Brain pericyte (primary cell): ENCODE measurements at regions not wholly inside any gene's neighbourhood (a gene's known extent, or its start where the extent isn't known, plus 50 kb on each side); places are given as distances from the start of the nearest gene placed in this dataset.

ENCODE experiments used
- DNase-seq: peaks from one replicate; pipeline ENCODE4 v3.0.0-alpha.2; 2012; ENCODE audit warnings: low read depth, low spot score

- DNase-seq: no peak
Observed at GRCh38 chr7:7117935-7118586, 64.3 kb upstream of the C1GALT1 start.

GRCh38 chr7:7118822-7119221 lies 63.5 kb upstream of the C1GALT1 start:
- no peak for DNase-seq

- DNase-seq: no peak
Observed at GRCh38 chr7:7119729-7120128, 62.6 kb upstream of the C1GALT1 start.

DNA sequence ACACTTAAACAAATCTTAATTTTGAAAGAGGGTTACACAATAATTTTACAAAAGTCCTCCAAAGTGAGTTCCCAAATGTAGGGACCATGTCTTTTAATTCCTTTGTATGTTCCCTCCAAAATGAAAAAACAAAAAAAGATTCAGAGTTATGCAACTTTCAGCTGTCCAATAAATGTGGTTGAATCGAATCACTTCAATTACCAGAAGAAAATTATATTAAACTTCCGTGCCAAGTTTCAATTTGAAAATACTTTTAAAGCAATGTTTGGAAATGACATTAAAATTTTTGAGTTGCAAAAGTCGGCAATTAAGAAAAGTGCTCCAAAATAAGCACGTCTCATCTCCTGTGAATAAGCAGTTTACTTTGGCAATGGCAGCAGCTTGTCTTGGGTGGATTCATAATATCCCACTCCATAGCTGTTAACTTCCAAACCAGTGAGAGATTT lies 60.3 kb upstream of the C1GALT1 start:
- no peak for DNase-seq

GRCh38 chr7:7122701-7123281 lies 59.6 kb upstream of the C1GALT1 start:
- DNase-seq: no peak

GRCh38 chr7:7125963-7126362 lies 56.4 kb upstream of the C1GALT1 start:
- DNase-seq: no peak

- no peak for DNase-seq
Observed at GRCh38 chr7:7127773-7128172, 54.6 kb upstream of the C1GALT1 start.

DNA sequence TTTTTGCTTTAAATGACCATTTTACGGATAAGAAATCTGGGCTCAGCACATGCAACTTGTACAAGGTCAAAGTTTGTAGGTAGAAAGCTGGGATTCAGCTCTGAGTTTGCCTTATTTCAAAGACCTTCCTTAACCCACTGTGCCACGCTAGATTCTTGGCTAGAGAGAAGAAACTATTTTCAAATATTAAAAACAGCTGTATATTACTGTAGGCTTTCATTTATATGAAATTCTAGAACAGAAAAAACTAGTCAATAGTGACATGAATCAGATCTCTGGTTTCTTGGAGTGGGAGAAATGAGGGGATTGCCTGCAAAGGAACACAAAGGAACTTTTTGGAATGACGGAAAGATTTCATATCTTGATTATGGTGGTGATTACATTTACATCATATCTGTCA lies 53.0 kb upstream of the C1GALT1 start:
- no peak for DNase-seq

DNA sequence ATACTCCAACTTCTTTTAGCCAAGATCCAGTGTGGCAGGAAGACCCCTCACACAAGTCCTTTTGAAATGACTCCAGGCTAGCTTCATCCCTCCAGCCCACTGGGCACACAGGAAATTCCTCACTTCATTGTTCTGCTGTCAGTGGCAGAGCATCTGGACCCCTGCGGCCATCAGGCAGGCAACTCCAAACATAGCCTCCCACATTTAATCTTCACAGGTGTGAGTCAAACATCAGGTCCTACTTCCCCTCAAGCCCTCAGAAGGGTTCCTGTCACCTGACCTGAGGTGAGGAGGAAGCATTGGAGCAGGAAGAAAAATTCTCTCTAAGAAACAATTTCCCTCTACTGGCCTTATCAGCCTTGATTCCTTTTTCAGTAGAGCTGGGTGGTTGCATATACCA lies 51.1 kb upstream of the C1GALT1 start:
- no peak for DNase-seq
